H9 (cell line): ENCODE measurements at regions not wholly inside any gene's neighbourhood (a gene's known extent, or its start where the extent isn't known, plus 50 kb on each side); places are given as distances from the start of the nearest gene placed in this dataset.

ENCODE experiments used
- DNase-seq: peaks from one replicate; pipeline ENCODE4 v3.0.0-alpha.2; 2017
- H2AFZ ChIP-seq: one replicate; pipeline ENCODE4 v1.6.1; 2013; ENCODE audit warnings: mild to moderate bottlenecking, low read length, control low read depth, moderate library complexity
- H2AK5ac ChIP-seq: 2 replicates; pipeline ENCODE4 v1.6.1; 2013; ENCODE audit warnings: low read length, control low read depth, mixed read lengths; ENCODE audit not compliant: insufficient read length
- H2BK120ac ChIP-seq: one replicate; pipeline ENCODE4 v1.6.1; 2013; ENCODE audit warnings: low read depth, mild to moderate bottlenecking, low read length, control low read depth, inconsistent platforms; ENCODE audit not compliant: poor library complexity, severe bottlenecking
- H2BK12ac ChIP-seq: 2 replicates; pipeline ENCODE4 v1.6.1; 2013; ENCODE audit warnings: low read length, control low read depth, mixed read lengths, low read depth; ENCODE audit not compliant: insufficient read length
- H2BK15ac ChIP-seq: 2 replicates; pipeline ENCODE4 v1.6.1; 2013; ENCODE audit warnings: low read depth, low read length, control low read depth
- H2BK20ac ChIP-seq: one replicate; pipeline ENCODE4 v1.6.1; 2013; ENCODE audit warnings: low read depth, mild to moderate bottlenecking, low read length, control low read depth, inconsistent platforms; ENCODE audit not compliant: poor library complexity, severe bottlenecking
- H2BK5ac ChIP-seq: 2 replicates; pipeline ENCODE4 v1.6.1; 2013; ENCODE audit warnings: low read length, control low read depth, mixed read lengths; ENCODE audit not compliant: insufficient read length
- H3K14ac ChIP-seq: 2 replicates; pipeline ENCODE4 v1.6.1; 2013; ENCODE audit warnings: low read length, control low read depth; ENCODE audit not compliant: insufficient read depth
- H3K18ac ChIP-seq: 2 replicates; pipeline ENCODE4 v1.6.1; 2013; ENCODE audit warnings: low read depth, mild to moderate bottlenecking, mixed read lengths, low read length, control low read depth; ENCODE audit not compliant: insufficient read length
- H3K23ac ChIP-seq: 2 replicates; pipeline ENCODE4 v1.6.1; 2013; ENCODE audit warnings: low read length, control low read depth, mixed read lengths, low read depth; ENCODE audit not compliant: insufficient read length
- H3K23me2 ChIP-seq: 2 replicates; pipeline ENCODE4 v1.6.1; 2013; ENCODE audit warnings: low read depth, mild to moderate bottlenecking, mixed read lengths, low read length, control low read depth; ENCODE audit not compliant: insufficient read length, poor library complexity, severe bottlenecking
- H3K27ac ChIP-seq: 2 replicates; pipeline ENCODE4 v1.5.1; 2013; ENCODE audit warnings: low read length, control low read depth, mixed read lengths, low read depth; ENCODE audit not compliant: insufficient read length
- H3K27me3 ChIP-seq: 2 replicates; pipeline ENCODE4 v1.6.1; 2013; ENCODE audit warnings: low read length, control low read depth, inconsistent platforms; ENCODE audit not compliant: insufficient read depth
- H3K4ac ChIP-seq: 2 replicates; pipeline ENCODE4 v1.6.1; 2013; ENCODE audit warnings: low read depth, mild to moderate bottlenecking, control low read depth, inconsistent platforms, low read length, moderate library complexity
- H3K4me1 ChIP-seq: 2 replicates; pipeline ENCODE4 v1.6.1; 2013; ENCODE audit warnings: low read length, control low read depth, inconsistent platforms; ENCODE audit not compliant: insufficient read depth
- H3K4me2 ChIP-seq: 2 replicates; pipeline ENCODE4 v1.6.1; 2013; ENCODE audit warnings: low read length, control low read depth, mixed read lengths; ENCODE audit not compliant: insufficient read length, insufficient read depth
- H3K56ac ChIP-seq: 2 replicates; pipeline ENCODE4 v1.6.1; 2013; ENCODE audit warnings: low read depth, mild to moderate bottlenecking, mixed read lengths, low read length, control low read depth; ENCODE audit not compliant: insufficient read length
- H3K79me1 ChIP-seq: 2 replicates; pipeline ENCODE4 v1.6.1; 2013; ENCODE audit warnings: low read depth, mild to moderate bottlenecking, moderate library complexity, low read length, control low read depth, inconsistent platforms; ENCODE audit not compliant: insufficient read depth, poor library complexity, severe bottlenecking
- H3K79me2 ChIP-seq: 2 replicates; pipeline ENCODE4 v1.6.1; 2013; ENCODE audit warnings: low read length, control low read depth, inconsistent platforms; ENCODE audit not compliant: insufficient read depth
- H3K9ac ChIP-seq: 2 replicates; pipeline ENCODE4 v1.6.1; 2013; ENCODE audit warnings: low read length, control low read depth, mixed read lengths; ENCODE audit not compliant: insufficient read length; ENCODE audit errors: extremely low read depth
- H3K9me3 ChIP-seq: one replicate; pipeline ENCODE4 v1.6.1; 2013; ENCODE audit warnings: low read depth, low read length, inconsistent platforms; ENCODE audit not compliant: control insufficient read depth
- H3T11ph ChIP-seq: one replicate; pipeline ENCODE4 v1.6.1; 2013; ENCODE audit warnings: mild to moderate bottlenecking, low read length, control low read depth, inconsistent platforms
- H4K20me1 ChIP-seq: one replicate; pipeline ENCODE4 v1.6.1; 2013; ENCODE audit not compliant: control insufficient read depth, insufficient read length, insufficient read depth
- H4K5ac ChIP-seq: 2 replicates; pipeline ENCODE4 v1.6.1; 2013; ENCODE audit warnings: low read depth, mild to moderate bottlenecking, mixed read lengths, low read length, control low read depth; ENCODE audit not compliant: insufficient read length
- H4K8ac ChIP-seq: replicated peaks from 2 replicates; pipeline ENCODE4 v1.6.1; 2013; ENCODE audit warnings: low read length, control low read depth, mixed read lengths, low read depth; ENCODE audit not compliant: insufficient read length
- H4K91ac ChIP-seq: 2 replicates; pipeline ENCODE4 v1.6.1; 2013; ENCODE audit warnings: low read depth, mild to moderate bottlenecking, moderate library complexity, mixed read lengths, low read length, control low read depth; ENCODE audit not compliant: insufficient read length
- H3K27ac Mint-ChIP-seq, 3 experiments: 2 replicates in 2 of 3; 3 replicates in 1 of 3; pipeline ENCODE4 v1.8.0; 2020 to 2021; ENCODE audit warnings: mixed read lengths in 3 of 3, mild to moderate bottlenecking in 1 of 3, moderate library complexity in 1 of 3
- H3K27me3 Mint-ChIP-seq: 2 replicates; pipeline ENCODE4 v1.8.0; 2021; ENCODE audit warnings: low read depth, mild to moderate bottlenecking, moderate library complexity, mixed read lengths
- H3K36me3 Mint-ChIP-seq, 3 experiments: 2 replicates in 2 of 3; 3 replicates in 1 of 3; pipeline ENCODE4 v1.8.0; 2020 to 2021; ENCODE audit warnings: low read depth in 3 of 3, mixed read lengths in 3 of 3; ENCODE audit not compliant: insufficient read depth in 1 of 3
- H3K4me1 Mint-ChIP-seq, 2 experiments: 2 replicates each; pipeline ENCODE4 v1.8.0; 2020; ENCODE audit warnings: mixed read lengths in 2 of 2
- H3K4me3 Mint-ChIP-seq, 2 experiments: 2 replicates in 1 of 2; 3 replicates in 1 of 2; pipeline ENCODE4 v1.8.0; 2020 to 2021; ENCODE audit warnings: mild to moderate bottlenecking in 2 of 2, mixed read lengths in 2 of 2, moderate library complexity in 1 of 2
- H3K9me3 Mint-ChIP-seq, 2 experiments: 2 replicates in 1 of 2; 3 replicates in 1 of 2; pipeline ENCODE4 v1.8.0; 2020; ENCODE audit warnings: mild to moderate bottlenecking in 2 of 2, mixed read lengths in 2 of 2, moderate library complexity in 1 of 2
- WGBS: extraction: QIAGEN DNeasy Blood & Tissue Kit; methylation state at CpG from one replicate; pipeline ENCODE4 v1.1.7; 2013; ENCODE audit warnings: missing lambda C conversion rate, low lambda C conversion rate, mixed read lengths; ENCODE audit not compliant: insufficient read length; ENCODE audit errors: extremely low coverage; 5-methylcytosine and 5-hydroxymethylcytosine counted together
- TF ChIP-seq, protein P1 (sequence below): fragments of 200-600 bp; sonication (generic); conservative IDR thresholded peaks from 3 replicates; pipeline ENCODE4 v1.8.0; 2021; ENCODE audit warnings: antibody characterized with exemption, mild to moderate bottlenecking

DNA sequence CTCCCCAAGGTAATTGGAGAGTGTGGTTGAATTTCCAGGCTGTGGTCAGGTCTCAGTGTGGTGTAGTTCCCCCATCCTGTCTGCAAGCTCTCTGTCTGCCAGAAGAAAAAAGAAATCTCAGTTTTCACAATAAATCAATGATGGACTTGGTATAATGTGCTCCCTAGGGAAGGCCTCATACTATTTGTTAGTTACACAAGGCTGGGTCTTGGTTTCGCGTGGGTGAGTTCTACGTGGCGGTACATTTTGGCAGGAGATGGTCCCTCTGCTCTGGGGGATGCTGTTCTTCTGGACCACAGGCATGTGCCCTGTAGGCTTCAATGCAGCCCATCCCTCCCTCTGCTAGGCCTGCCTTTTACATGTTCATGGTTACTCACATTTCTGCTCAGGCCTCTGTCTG, 206.4 kb upstream of the PELI2 start:
- no peak overlapping the region for H3K27ac ChIP-seq
- H3K4ac ChIP-seq, result no peak overlapping the region
- no peak overlapping the region for H3K9ac ChIP-seq
- no peak overlapping the region for H2AFZ ChIP-seq
- no peak overlapping the region for H4K8ac ChIP-seq
- no CpG with 5 or more reads among the region's 4 CpGs for WGBS
- TF ChIP-seq, protein P1, sequence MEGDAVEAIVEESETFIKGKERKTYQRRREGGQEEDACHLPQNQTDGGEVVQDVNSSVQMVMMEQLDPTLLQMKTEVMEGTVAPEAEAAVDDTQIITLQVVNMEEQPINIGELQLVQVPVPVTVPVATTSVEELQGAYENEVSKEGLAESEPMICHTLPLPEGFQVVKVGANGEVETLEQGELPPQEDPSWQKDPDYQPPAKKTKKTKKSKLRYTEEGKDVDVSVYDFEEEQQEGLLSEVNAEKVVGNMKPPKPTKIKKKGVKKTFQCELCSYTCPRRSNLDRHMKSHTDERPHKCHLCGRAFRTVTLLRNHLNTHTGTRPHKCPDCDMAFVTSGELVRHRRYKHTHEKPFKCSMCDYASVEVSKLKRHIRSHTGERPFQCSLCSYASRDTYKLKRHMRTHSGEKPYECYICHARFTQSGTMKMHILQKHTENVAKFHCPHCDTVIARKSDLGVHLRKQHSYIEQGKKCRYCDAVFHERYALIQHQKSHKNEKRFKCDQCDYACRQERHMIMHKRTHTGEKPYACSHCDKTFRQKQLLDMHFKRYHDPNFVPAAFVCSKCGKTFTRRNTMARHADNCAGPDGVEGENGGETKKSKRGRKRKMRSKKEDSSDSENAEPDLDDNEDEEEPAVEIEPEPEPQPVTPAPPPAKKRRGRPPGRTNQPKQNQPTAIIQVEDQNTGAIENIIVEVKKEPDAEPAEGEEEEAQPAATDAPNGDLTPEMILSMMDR, result no peak
- no peak overlapping the region for H2BK12ac ChIP-seq
- no peak overlapping the region for H3K18ac ChIP-seq
- H3K4me3 Mint-ChIP-seq, result no peak overlapping the region
- no peak overlapping the region for H3K56ac ChIP-seq
- no peak overlapping the region for H2BK20ac ChIP-seq
- H3T11ph ChIP-seq, result no peak overlapping the region
- H3K9me3 Mint-ChIP-seq, result peaks cover 0 to 3% of the 10 kb centered on the region in 2 experiments; a peak in 1 of 5 replicates
- no peak overlapping the region for H3K23ac ChIP-seq
- H3K27ac Mint-ChIP-seq, result no peak overlapping the region
- no peak overlapping the region for H4K91ac ChIP-seq
- H3K4me2 ChIP-seq, result no peak overlapping the region
- no peaks in the 10 kb centered on the region for H3K23me2 ChIP-seq
- no peak overlapping the region for H2BK5ac ChIP-seq
- no peaks in the 10 kb centered on the region for H3K36me3 Mint-ChIP-seq
- no peak overlapping the region for H2AK5ac ChIP-seq
- no peak overlapping the region for H3K14ac ChIP-seq
- H4K20me1 ChIP-seq, result no peaks in the 10 kb centered on the region
- no peaks in the 10 kb centered on the region for H3K79me1 ChIP-seq
- DNase-seq, result no peak
- no peaks in the 10 kb centered on the region for H3K27me3 ChIP-seq
- H2BK15ac ChIP-seq, result no peak overlapping the region; the same call in 1 of the 2 replicates
- H3K4me1 Mint-ChIP-seq, result peaks cover 35% of the 10 kb centered on the region in 2 experiments
- no peaks in the 10 kb centered on the region for H3K27me3 Mint-ChIP-seq
- no peaks in the 10 kb centered on the region for H3K79me2 ChIP-seq
- H2BK120ac ChIP-seq, result no peak overlapping the region
- H3K4me1 ChIP-seq, result peaks cover 5% of the 10 kb centered on the region; the same call in 1 of the 2 replicates
- H3K9me3 ChIP-seq, result no peaks in the 10 kb centered on the region
- H4K5ac ChIP-seq, result no peak overlapping the region
